ENCODE measurements at regions not wholly inside any gene's neighbourhood (a gene's known extent, or its start where the extent isn't known, plus 50 kb on each side); places are given as distances from the start of the nearest gene placed in this dataset.

- no peak for TF ChIP-seq CTCF (conservative IDR thresholded peaks at IDR 0.05)
- H3K27ac ChIP-seq (ENCODE audit: low read depth, low read length) = no peak overlapping the region
- no peak overlapping the region for H3K27ac Mint-ChIP-seq
Measured at GRCh38 chr5:57413145-57413544, 69.5 kb downstream of the ACTBL2 start.

DNA sequence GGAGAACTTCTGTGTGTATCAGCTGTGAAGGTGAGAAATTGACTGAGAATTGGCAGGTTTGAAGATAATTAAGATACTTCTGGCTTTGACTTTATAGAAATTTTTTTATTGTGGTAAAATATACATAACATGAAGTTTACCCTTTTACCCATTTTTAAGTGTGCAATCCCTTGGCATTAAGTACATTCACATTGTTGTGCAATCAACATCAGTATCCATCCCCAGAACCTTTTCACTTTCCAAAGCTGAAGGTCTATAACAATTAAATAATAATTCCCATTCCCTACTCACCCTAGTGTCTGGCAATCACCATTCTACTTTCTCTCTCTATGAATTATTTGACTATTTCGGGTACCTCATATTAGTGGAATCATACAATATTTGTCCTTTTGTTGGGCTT lies 69.9 kb downstream of the ACTBL2 start:
- H3K9me3 Mint-ChIP-seq = no peaks in the 10 kb centered on the region
- no peaks in the 10 kb centered on the region for H3K4me1 ChIP-seq (ENCODE audit: control insufficient read depth, insufficient read depth, low read length)
- WGBS, 2 experiments (ENCODE audit: insufficient coverage in 1 of 2, insufficient read length in 1 of 2) = 73% methylated on average over 1 of the region's 1 CpG; no CpG with 5 or more reads in 1 of the 2 experiments
- H3K9ac ChIP-seq (ENCODE audit: extremely low read depth, low read length, poor library complexity, severe bottlenecking) = no peak overlapping the region
- H3K36me3 Mint-ChIP-seq (ENCODE audit: low read depth) = no peaks in the 10 kb centered on the region
- H3K27me3 ChIP-seq (ENCODE audit: control insufficient read depth, insufficient read depth, low read length, poor library complexity, severe bottlenecking) = no peaks in the 10 kb centered on the region
- no peak for TF ChIP-seq CTCF (conservative IDR thresholded peaks at IDR 0.05)
- no peak for DNase-seq
- H3K4me3 Mint-ChIP-seq = no peak overlapping the region
- H3K27me3 Mint-ChIP-seq (ENCODE audit: insufficient read depth) = no peaks in the 10 kb centered on the region
- no peak overlapping the region for H3K27ac ChIP-seq (ENCODE audit: low read depth, low read length)
- no peaks in the 10 kb centered on the region for H3K36me3 ChIP-seq (ENCODE audit: control insufficient read depth, insufficient read depth, low read length)
- H3K9me3 ChIP-seq (ENCODE audit: control insufficient read depth, low read length) = no peaks in the 10 kb centered on the region
- peaks cover 9% of the 10 kb centered on the region for H3K4me1 Mint-ChIP-seq
- no peak overlapping the region for H3K27ac Mint-ChIP-seq
- no peak overlapping the region for H3K4me3 ChIP-seq (ENCODE audit: low read length)

More at GRCh38 chr5:57413145-57413544, 69.5 kb downstream of the ACTBL2 start:
- no peaks in the 10 kb centered on the region for H3K9me3 ChIP-seq (ENCODE audit: control insufficient read depth, low read length)
- H3K27me3 Mint-ChIP-seq (ENCODE audit: insufficient read depth) = no peaks in the 10 kb centered on the region
- no peaks in the 10 kb centered on the region for H3K4me1 ChIP-seq (ENCODE audit: control insufficient read depth, insufficient read depth, low read length)
- no peak for DNase-seq
- WGBS, 2 experiments (ENCODE audit: insufficient coverage in 1 of 2, insufficient read length in 1 of 2) = 94% methylated on average over 1 of the region's 1 CpG; no CpG with 5 or more reads in 1 of the 2 experiments
- H3K9ac ChIP-seq (ENCODE audit: extremely low read depth, low read length, poor library complexity, severe bottlenecking) = no peak overlapping the region
- peaks cover 9% of the 10 kb centered on the region for H3K4me1 Mint-ChIP-seq
- no peaks in the 10 kb centered on the region for H3K36me3 ChIP-seq (ENCODE audit: control insufficient read depth, insufficient read depth, low read length)
- no peak overlapping the region for H3K4me3 Mint-ChIP-seq
- H3K4me3 ChIP-seq (ENCODE audit: low read length) = no peak overlapping the region
- H3K27me3 ChIP-seq (ENCODE audit: control insufficient read depth, insufficient read depth, low read length, poor library complexity, severe bottlenecking) = no peaks in the 10 kb centered on the region
- no peaks in the 10 kb centered on the region for H3K9me3 Mint-ChIP-seq
- H3K36me3 Mint-ChIP-seq (ENCODE audit: low read depth) = no peaks in the 10 kb centered on the region

- H3K36me3 Mint-ChIP-seq (ENCODE audit: low read depth) = no peaks in the 10 kb centered on the region
- no peak overlapping the region for H3K27ac ChIP-seq (ENCODE audit: low read depth, low read length)
- no peaks in the 10 kb centered on the region for H3K36me3 ChIP-seq (ENCODE audit: control insufficient read depth, insufficient read depth, low read length)
- no peaks in the 10 kb centered on the region for H3K27me3 Mint-ChIP-seq (ENCODE audit: insufficient read depth)
- H3K27ac Mint-ChIP-seq = no peak overlapping the region
- no peak overlapping the region for H3K4me3 Mint-ChIP-seq
- no peak for TF ChIP-seq CTCF (conservative IDR thresholded peaks at IDR 0.05)
- no peaks in the 10 kb centered on the region for H3K27me3 ChIP-seq (ENCODE audit: control insufficient read depth, insufficient read depth, low read length, poor library complexity, severe bottlenecking)
- H3K4me3 ChIP-seq (ENCODE audit: low read length) = no peak overlapping the region
- H3K9me3 ChIP-seq (ENCODE audit: control insufficient read depth, low read length) = no peaks in the 10 kb centered on the region
- WGBS, 2 experiments (ENCODE audit: insufficient coverage in 1 of 2, insufficient read length in 1 of 2) = 87 to 90% methylated on average over 1 to 4 of the region's 4 CpGs
- peaks cover 9% of the 10 kb centered on the region for H3K4me1 Mint-ChIP-seq
- H3K9ac ChIP-seq (ENCODE audit: extremely low read depth, low read length, poor library complexity, severe bottlenecking) = no peak overlapping the region
- no peaks in the 10 kb centered on the region for H3K9me3 Mint-ChIP-seq
- DNase-seq = no peak
- no peaks in the 10 kb centered on the region for H3K4me1 ChIP-seq (ENCODE audit: control insufficient read depth, insufficient read depth, low read length)
Measured at GRCh38 chr5:57411982-57412381, 70.6 kb downstream of the ACTBL2 start.
